ENCODE measurements at regions not wholly inside any gene's neighbourhood (a gene's known extent, or its start where the extent isn't known, plus 50 kb on each side); places are given as distances from the start of the nearest gene placed in this dataset.
A peak's percentile ranks its signal among the peaks of the same experiment; 100 is the strongest.

DNA sequence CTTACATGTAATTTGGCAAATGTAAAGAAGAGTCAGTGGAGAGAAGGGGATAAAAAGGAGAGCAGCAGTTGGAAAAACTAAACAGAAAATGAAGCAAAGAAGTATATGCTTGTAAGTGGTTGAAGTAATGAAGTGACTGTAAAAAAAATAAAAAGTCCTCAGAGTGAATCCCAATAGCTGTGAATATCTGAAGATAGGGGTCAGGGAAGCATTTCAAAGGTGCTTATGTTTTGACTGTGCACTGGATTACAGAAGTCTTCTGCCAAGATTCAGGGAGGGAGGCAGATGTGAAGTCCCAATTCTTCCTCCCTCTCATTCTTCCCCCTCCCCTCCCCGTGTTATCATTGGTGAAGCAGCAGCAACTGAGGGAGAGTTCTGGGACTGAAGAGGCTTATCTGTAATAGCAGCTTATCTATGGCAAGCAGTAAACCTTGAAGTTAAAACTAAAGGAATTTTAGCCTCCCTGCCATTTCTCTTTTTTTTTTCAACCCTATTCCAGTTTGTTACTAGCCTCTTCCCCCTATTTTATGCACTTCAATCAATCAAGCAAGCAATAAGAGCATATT is 597.9 kb downstream of the IGSF11 start (continued):
- TF ChIP-seq, protein P1, sequence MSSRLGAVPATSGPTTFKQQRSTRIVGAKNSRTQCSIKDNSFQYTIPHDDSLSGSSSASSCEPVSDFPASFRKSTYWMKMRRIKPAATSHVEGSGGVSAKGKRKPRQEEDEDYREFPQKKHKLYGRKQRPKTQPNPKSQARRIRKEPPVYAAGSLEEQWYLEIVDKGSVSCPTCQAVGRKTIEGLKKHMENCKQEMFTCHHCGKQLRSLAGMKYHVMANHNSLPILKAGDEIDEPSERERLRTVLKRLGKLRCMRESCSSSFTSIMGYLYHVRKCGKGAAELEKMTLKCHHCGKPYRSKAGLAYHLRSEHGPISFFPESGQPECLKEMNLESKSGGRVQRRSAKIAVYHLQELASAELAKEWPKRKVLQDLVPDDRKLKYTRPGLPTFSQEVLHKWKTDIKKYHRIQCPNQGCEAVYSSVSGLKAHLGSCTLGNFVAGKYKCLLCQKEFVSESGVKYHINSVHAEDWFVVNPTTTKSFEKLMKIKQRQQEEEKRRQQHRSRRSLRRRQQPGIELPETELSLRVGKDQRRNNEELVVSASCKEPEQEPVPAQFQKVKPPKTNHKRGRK (tag; IDR thresholded peaks at IDR 0.05): no peak
- TF ChIP-seq, protein P2, sequence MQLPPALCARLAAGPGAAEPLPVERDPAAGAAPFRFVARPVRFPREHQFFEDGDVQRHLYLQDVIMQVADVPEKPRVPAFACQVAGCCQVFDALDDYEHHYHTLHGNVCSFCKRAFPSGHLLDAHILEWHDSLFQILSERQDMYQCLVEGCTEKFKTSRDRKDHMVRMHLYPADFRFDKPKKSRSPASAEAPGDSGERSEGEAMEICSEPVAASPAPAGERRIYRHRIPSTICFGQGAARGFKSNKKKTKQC (CRISPR knock-in tag; IDR thresholded peaks at IDR 0.05): no peak
- TF ChIP-seq MYNN (IDR thresholded peaks at IDR 0.05) (no peak), MYNN (CRISPR knock-in tag; IDR thresholded peaks at IDR 0.05) (no peak), SMARCA5 (IDR thresholded peaks at IDR 0.05) (no peak), DDX20 (tag; IDR thresholded peaks at IDR 0.05; ENCODE audit: low read depth) (no peak), PHTF2 (CRISPR knock-in tag; IDR thresholded peaks at IDR 0.05) (no peak), LEF1 (IDR thresholded peaks at IDR 0.05) (0 out of 2 replicates have a peak, but pooled peaks have one; percentile 43), SETDB1 (IDR thresholded peaks at IDR 0.05; ENCODE audit: low read length) (no peak), ZNF76 (CRISPR knock-in tag; IDR thresholded peaks at IDR 0.05; ENCODE audit: borderline replicate concordance) (no peak), MAFF (IDR thresholded peaks at IDR 0.05; ENCODE audit: low read length) (no peak), RBM22 (IDR thresholded peaks at IDR 0.05; ENCODE audit: low read depth, low read length, poor library complexity, severe bottlenecking) (no peak), FOSL1 (tag; conservative IDR thresholded peaks at IDR 0.05) (no peak), FOXJ3 (CRISPR knock-in tag; IDR thresholded peaks at IDR 0.05) (no peak)
- TF ChIP-seq, protein P3, sequence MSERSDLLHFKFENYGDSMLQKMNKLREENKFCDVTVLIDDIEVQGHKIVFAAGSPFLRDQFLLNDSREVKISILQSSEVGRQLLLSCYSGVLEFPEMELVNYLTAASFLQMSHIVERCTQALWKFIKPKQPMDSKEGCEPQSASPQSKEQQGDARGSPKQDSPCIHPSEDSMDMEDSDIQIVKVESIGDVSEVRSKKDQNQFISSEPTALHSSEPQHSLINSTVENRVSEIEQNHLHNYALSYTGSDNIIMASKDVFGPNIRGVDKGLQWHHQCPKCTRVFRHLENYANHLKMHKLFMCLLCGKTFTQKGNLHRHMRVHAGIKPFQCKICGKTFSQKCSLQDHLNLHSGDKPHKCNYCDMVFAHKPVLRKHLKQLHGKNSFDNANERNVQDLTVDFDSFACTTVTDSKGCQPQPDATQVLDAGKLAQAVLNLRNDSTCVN (CRISPR knock-in tag; IDR thresholded peaks at IDR 0.05): no peak
- TF ChIP-seq, protein P4, sequence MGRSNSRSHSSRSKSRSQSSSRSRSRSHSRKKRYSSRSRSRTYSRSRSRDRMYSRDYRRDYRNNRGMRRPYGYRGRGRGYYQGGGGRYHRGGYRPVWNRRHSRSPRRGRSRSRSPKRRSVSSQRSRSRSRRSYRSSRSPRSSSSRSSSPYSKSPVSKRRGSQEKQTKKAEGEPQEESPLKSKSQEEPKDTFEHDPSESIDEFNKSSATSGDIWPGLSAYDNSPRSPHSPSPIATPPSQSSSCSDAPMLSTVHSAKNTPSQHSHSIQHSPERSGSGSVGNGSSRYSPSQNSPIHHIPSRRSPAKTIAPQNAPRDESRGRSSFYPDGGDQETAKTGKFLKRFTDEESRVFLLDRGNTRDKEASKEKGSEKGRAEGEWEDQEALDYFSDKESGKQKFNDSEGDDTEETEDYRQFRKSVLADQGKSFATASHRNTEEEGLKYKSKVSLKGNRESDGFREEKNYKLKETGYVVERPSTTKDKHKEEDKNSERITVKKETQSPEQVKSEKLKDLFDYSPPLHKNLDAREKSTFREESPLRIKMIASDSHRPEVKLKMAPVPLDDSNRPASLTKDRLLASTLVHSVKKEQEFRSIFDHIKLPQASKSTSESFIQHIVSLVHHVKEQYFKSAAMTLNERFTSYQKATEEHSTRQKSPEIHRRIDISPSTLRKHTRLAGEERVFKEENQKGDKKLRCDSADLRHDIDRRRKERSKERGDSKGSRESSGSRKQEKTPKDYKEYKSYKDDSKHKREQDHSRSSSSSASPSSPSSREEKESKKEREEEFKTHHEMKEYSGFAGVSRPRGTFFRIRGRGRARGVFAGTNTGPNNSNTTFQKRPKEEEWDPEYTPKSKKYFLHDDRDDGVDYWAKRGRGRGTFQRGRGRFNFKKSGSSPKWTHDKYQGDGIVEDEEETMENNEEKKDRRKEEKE (IDR thresholded peaks at IDR 0.05; ENCODE audit: borderline replicate concordance in 1 of 2, control insufficient read depth in 1 of 2, low read depth in 2 of 2, low read length in 1 of 2): no peak
- TF ChIP-seq, protein P5, sequence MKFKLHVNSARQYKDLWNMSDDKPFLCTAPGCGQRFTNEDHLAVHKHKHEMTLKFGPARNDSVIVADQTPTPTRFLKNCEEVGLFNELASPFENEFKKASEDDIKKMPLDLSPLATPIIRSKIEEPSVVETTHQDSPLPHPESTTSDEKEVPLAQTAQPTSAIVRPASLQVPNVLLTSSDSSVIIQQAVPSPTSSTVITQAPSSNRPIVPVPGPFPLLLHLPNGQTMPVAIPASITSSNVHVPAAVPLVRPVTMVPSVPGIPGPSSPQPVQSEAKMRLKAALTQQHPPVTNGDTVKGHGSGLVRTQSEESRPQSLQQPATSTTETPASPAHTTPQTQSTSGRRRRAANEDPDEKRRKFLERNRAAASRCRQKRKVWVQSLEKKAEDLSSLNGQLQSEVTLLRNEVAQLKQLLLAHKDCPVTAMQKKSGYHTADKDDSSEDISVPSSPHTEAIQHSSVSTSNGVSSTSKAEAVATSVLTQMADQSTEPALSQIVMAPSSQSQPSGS (CRISPR knock-in tag; IDR thresholded peaks at IDR 0.05): no peak
- TF ChIP-seq, protein P6, sequence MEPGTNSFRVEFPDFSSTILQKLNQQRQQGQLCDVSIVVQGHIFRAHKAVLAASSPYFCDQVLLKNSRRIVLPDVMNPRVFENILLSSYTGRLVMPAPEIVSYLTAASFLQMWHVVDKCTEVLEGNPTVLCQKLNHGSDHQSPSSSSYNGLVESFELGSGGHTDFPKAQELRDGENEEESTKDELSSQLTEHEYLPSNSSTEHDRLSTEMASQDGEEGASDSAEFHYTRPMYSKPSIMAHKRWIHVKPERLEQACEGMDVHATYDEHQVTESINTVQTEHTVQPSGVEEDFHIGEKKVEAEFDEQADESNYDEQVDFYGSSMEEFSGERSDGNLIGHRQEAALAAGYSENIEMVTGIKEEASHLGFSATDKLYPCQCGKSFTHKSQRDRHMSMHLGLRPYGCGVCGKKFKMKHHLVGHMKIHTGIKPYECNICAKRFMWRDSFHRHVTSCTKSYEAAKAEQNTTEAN (CRISPR knock-in tag; IDR thresholded peaks at IDR 0.05): no peak

Data from K562 (cell line).